HepG2 (cell line): ENCODE measurements at regions not wholly inside any gene's neighbourhood (a gene's known extent, or its start where the extent isn't known, plus 50 kb on each side); places are given as distances from the start of the nearest gene placed in this dataset.

Experiments
- ATAC-seq: fragments of 200-7000 bp; cut with Tn5 transposase; 3 replicates; pipeline ENCODE4 v1.9.1; 2020; ENCODE audit warnings: mild to moderate bottlenecking, moderate library complexity
- BruUV-seq: library from RNA; stranded (reverse); fragments of 400-500 nt; replicated peaks from 2 replicates; lab custom pipeline; 2021; lab: Mats Ljungman, UMichigan
- CTCF ChIA-PET: fragments of 300-600 bp; formaldehyde crosslinking; extraction: SDS; loops from one replicate; lab custom pipeline; 2021; ENCODE audit warnings: low total read pairs, inconsistent platforms, low intra/inter-chr PET ratio; lab: Yijun Ruan, JAX
- POLR2A ChIA-PET: fragments of 350-600 bp; sonication (Branson Sonifier 250); formaldehyde crosslinking; loops from one replicate; lab custom pipeline; 2020; ENCODE audit warnings: antibody characterized with exemption, inconsistent platforms; lab: Yijun Ruan, JAX
- DNase-seq: peaks from one replicate; pipeline ENCODE4 v3.0.0-alpha.2; 2015; ENCODE audit warnings: low spot score
- FAIRE-seq: peaks from 3 replicates; lab custom pipeline; 2011; peaks lifted over from hg19 to GRCh38; lab: Jason Lieb, UNC
- H2AFZ ChIP-seq: one replicate; pipeline ENCODE4 v1.6.1; 2011; ENCODE audit warnings: low read length, inconsistent platforms
- H3K27ac ChIP-seq: fragments of 300-600 bp; 3 replicates; pipeline ENCODE4 v1.8.0; 2011; ENCODE audit warnings: mixed run types, mild to moderate bottlenecking, mixed read lengths, low read length, inconsistent platforms; ENCODE audit not compliant: insufficient read depth; ENCODE audit errors: extremely low read length
- H3K27me3 ChIP-seq, 2 experiments: fragments of 200-600 bp in 1 of 2; 2 replicates in 1 of 2; 3 replicates in 1 of 2; pipeline versions ENCODE4 v1.6.0 to v1.8.0; 2011; ENCODE audit warnings: low read length in 2 of 2, mild to moderate bottlenecking in 2 of 2, moderate library complexity in 2 of 2, inconsistent platforms in 1 of 2; ENCODE audit not compliant: insufficient read depth in 2 of 2, control insufficient read depth in 1 of 2
- H3K36me3 ChIP-seq, 2 experiments: fragments of 200-600 bp in 1 of 2; replicated peaks in 1 of 2; 2 replicates in 1 of 2; 3 replicates in 1 of 2; pipeline versions ENCODE4 v1.5.1 to v1.8.0; 2011; ENCODE audit warnings: low read length in 2 of 2, inconsistent platforms in 1 of 2; ENCODE audit not compliant: insufficient read depth in 2 of 2, control insufficient read depth in 1 of 2
- H3K4me1 ChIP-seq: 2 replicates; pipeline ENCODE4 v1.5.1; 2012; ENCODE audit warnings: low read length, inconsistent platforms; ENCODE audit not compliant: insufficient read depth
- H3K4me2 ChIP-seq: 2 replicates; pipeline ENCODE4 v1.6.0; 2011; ENCODE audit warnings: low read depth, low read length, inconsistent platforms
- H3K4me3 ChIP-seq, 3 experiments: fragments of 200-600 bp in 1 of 3; sonication (generic), shearing (Covaris generic) in 1 of 3; replicated peaks in 1 of 3; 2 replicates each; pipeline ENCODE4 v1.5.1; 2011 to 2016; ENCODE audit warnings: low read length in 3 of 3, inconsistent platforms in 2 of 3, low read depth in 2 of 3, mild to moderate bottlenecking in 2 of 3, control low read depth in 1 of 3, mixed read lengths in 1 of 3; ENCODE audit not compliant: insufficient read depth in 1 of 3
- H3K79me2 ChIP-seq: one replicate; pipeline ENCODE4 v1.6.1; 2011; ENCODE audit warnings: low read length, inconsistent platforms; ENCODE audit not compliant: insufficient read depth
- H3K9ac ChIP-seq: 2 replicates; pipeline ENCODE4 v1.6.0; 2011; ENCODE audit warnings: mild to moderate bottlenecking, low read depth, low read length, inconsistent platforms; ENCODE audit not compliant: insufficient read depth
- H3K9me3 ChIP-seq: 2 replicates; pipeline ENCODE4 v1.5.1; 2012; ENCODE audit warnings: mild to moderate bottlenecking, low read length
- H4K20me1 ChIP-seq: 2 replicates; pipeline ENCODE4 v1.6.0; 2011; ENCODE audit warnings: inconsistent platforms, mild to moderate bottlenecking, low read length, moderate library complexity; ENCODE audit not compliant: insufficient read depth
- KDM4B ChIP-seq: sonication (generic); formaldehyde crosslinking; IDR thresholded peaks from 2 replicates; pipeline ENCODE4 v1.4.0; 2020; ENCODE audit warnings: missing genetic modification reagents
- NCOR1 ChIP-seq: fragments of 200-600 bp; sonication (generic); IDR thresholded peaks from 2 replicates; pipeline ENCODE4 v1.7.0; 2017; ENCODE audit warnings: antibody characterized with exemption, low read length, borderline replicate concordance
- SP5 ChIP-seq: IDR thresholded peaks from 2 replicates; pipeline ENCODE4 v1.6.1; 2016; ENCODE audit warnings: low read depth, borderline replicate concordance
- ZSCAN25 ChIP-seq: sonication (generic); formaldehyde crosslinking; IDR thresholded peaks from 2 replicates; pipeline ENCODE4 v1.8.0; 2022; ENCODE audit warnings: mild to moderate bottlenecking, missing genetic modification reagents
- WGBS: methylation state at CpG from one replicate; pipeline ENCODE4 v1.1.6; 2017; ENCODE audit warnings: low lambda C conversion rate; 5-methylcytosine and 5-hydroxymethylcytosine counted together
- in situ Hi-C: cut with HindIII; loops from 2 replicates; pipeline ENCODE4 v1.10.0; 2017; ENCODE audit warnings: low pct_unique_long_range_greater_than_20kb; ENCODE audit not compliant: extremely low pct_ligation_motif_present
- intact Hi-C: fragments of 100-400 bp; cut with micrococcal nuclease; formaldehyde crosslinking; loops from one replicate; pipeline ENCODE4 v1.10.0; 2022; ENCODE audit not compliant: unreplicated experiment
- TF ChIP-seq, protein P1 (sequence below), 2 experiments: IDR thresholded peaks; 2 replicates each; pipeline ENCODE4 v1.6.1; 2011 to 2012; ENCODE audit warnings: low read length in 2 of 2, borderline replicate concordance in 1 of 2, low read depth in 1 of 2, mild to moderate bottlenecking in 1 of 2, moderate library complexity in 1 of 2
- TF ChIP-seq, protein P2 (sequence below): sonication (generic); formaldehyde crosslinking; IDR thresholded peaks from 2 replicates; pipeline ENCODE4 v1.5.1; 2020; ENCODE audit warnings: missing genetic modification reagents, mild to moderate bottlenecking, borderline replicate concordance
- TF ChIP-seq, protein P3 (sequence below): IDR thresholded peaks from 2 replicates; pipeline ENCODE4 v1.6.1; 2016; ENCODE audit warnings: low read depth, missing genetic modification reagents, missing compliant biosample characterization
- TF ChIP-seq, protein P4 (sequence below): sonication (generic); formaldehyde crosslinking; IDR thresholded peaks from 2 replicates; pipeline ENCODE4 v1.5.0; 2020; ENCODE audit warnings: mild to moderate bottlenecking, missing genetic modification reagents, moderate library complexity

DNA sequence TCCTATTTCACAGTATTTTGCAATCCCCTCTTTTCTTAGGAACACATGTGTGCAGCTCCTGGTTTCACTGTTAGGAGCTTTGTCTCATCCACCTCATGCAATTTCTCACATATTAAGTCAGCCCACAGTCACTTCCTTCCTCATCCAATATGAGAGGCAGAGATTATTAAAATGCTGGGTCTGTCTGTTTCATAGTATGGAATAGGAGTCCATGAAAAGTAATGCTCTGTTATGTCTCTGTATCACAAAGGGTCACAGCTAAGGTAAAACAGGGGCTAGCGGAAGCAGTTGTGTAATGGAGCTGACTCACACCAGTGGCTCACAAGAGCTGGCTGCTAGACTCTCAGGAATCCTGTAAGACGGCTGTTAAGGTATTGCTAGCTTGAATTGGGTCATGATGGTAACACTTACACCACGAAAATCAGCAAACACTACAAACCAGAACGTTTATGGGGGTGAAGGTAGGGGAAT lies 216.5 kb downstream of the EFNB2 start:
- no peaks in the 10 kb centered on the region for H3K36me3 ChIP-seq
- H3K9me3 ChIP-seq, result peaks cover 27% of the 10 kb centered on the region
- BruUV-seq, result no TSS peak
- H3K4me1 ChIP-seq, result no peaks in the 10 kb centered on the region
- H3K27me3 ChIP-seq, result no peaks in the 10 kb centered on the region
- no peak for FAIRE-seq
- H3K4me3 ChIP-seq, result no peak overlapping the region
- ChIA-PET CTCF (no interaction called here), POLR2A (no interaction called here)
- intact Hi-C loops (no loop called here), in situ Hi-C loops (no loop called here)
- H3K27ac ChIP-seq, result no peak overlapping the region
- ATAC-seq, result no peak
- 18% methylated on average over 4 of the region's 4 CpGs for WGBS
- TF ChIP-seq KDM4B (CRISPR knock-in tag), result no peak
- TF ChIP-seq ZSCAN25 (CRISPR knock-in tag), result no peak
- TF ChIP-seq, protein P1, sequence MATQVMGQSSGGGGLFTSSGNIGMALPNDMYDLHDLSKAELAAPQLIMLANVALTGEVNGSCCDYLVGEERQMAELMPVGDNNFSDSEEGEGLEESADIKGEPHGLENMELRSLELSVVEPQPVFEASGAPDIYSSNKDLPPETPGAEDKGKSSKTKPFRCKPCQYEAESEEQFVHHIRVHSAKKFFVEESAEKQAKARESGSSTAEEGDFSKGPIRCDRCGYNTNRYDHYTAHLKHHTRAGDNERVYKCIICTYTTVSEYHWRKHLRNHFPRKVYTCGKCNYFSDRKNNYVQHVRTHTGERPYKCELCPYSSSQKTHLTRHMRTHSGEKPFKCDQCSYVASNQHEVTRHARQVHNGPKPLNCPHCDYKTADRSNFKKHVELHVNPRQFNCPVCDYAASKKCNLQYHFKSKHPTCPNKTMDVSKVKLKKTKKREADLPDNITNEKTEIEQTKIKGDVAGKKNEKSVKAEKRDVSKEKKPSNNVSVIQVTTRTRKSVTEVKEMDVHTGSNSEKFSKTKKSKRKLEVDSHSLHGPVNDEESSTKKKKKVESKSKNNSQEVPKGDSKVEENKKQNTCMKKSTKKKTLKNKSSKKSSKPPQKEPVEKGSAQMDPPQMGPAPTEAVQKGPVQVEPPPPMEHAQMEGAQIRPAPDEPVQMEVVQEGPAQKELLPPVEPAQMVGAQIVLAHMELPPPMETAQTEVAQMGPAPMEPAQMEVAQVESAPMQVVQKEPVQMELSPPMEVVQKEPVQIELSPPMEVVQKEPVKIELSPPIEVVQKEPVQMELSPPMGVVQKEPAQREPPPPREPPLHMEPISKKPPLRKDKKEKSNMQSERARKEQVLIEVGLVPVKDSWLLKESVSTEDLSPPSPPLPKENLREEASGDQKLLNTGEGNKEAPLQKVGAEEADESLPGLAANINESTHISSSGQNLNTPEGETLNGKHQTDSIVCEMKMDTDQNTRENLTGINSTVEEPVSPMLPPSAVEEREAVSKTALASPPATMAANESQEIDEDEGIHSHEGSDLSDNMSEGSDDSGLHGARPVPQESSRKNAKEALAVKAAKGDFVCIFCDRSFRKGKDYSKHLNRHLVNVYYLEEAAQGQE (IDR thresholded peaks at IDR 0.05; ENCODE audit: borderline replicate concordance in 1 of 2, low read depth in 1 of 2, low read length in 2 of 2), result no peak
- no peak for TF ChIP-seq SP5 (CRISPR knock-in tag)
- TF ChIP-seq, protein P2, sequence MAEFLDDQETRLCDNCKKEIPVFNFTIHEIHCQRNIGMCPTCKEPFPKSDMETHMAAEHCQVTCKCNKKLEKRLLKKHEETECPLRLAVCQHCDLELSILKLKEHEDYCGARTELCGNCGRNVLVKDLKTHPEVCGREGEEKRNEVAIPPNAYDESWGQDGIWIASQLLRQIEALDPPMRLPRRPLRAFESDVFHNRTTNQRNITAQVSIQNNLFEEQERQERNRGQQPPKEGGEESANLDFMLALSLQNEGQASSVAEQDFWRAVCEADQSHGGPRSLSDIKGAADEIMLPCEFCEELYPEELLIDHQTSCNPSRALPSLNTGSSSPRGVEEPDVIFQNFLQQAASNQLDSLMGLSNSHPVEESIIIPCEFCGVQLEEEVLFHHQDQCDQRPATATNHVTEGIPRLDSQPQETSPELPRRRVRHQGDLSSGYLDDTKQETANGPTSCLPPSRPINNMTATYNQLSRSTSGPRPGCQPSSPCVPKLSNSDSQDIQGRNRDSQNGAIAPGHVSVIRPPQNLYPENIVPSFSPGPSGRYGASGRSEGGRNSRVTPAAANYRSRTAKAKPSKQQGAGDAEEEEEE (CRISPR knock-in tag), result no peak
- TF ChIP-seq, protein P3, sequence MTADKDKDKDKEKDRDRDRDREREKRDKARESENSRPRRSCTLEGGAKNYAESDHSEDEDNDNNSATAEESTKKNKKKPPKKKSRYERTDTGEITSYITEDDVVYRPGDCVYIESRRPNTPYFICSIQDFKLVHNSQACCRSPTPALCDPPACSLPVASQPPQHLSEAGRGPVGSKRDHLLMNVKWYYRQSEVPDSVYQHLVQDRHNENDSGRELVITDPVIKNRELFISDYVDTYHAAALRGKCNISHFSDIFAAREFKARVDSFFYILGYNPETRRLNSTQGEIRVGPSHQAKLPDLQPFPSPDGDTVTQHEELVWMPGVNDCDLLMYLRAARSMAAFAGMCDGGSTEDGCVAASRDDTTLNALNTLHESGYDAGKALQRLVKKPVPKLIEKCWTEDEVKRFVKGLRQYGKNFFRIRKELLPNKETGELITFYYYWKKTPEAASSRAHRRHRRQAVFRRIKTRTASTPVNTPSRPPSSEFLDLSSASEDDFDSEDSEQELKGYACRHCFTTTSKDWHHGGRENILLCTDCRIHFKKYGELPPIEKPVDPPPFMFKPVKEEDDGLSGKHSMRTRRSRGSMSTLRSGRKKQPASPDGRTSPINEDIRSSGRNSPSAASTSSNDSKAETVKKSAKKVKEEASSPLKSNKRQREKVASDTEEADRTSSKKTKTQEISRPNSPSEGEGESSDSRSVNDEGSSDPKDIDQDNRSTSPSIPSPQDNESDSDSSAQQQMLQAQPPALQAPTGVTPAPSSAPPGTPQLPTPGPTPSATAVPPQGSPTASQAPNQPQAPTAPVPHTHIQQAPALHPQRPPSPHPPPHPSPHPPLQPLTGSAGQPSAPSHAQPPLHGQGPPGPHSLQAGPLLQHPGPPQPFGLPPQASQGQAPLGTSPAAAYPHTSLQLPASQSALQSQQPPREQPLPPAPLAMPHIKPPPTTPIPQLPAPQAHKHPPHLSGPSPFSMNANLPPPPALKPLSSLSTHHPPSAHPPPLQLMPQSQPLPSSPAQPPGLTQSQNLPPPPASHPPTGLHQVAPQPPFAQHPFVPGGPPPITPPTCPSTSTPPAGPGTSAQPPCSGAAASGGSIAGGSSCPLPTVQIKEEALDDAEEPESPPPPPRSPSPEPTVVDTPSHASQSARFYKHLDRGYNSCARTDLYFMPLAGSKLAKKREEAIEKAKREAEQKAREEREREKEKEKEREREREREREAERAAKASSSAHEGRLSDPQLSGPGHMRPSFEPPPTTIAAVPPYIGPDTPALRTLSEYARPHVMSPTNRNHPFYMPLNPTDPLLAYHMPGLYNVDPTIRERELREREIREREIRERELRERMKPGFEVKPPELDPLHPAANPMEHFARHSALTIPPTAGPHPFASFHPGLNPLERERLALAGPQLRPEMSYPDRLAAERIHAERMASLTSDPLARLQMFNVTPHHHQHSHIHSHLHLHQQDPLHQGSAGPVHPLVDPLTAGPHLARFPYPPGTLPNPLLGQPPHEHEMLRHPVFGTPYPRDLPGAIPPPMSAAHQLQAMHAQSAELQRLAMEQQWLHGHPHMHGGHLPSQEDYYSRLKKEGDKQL, result no peak
- TF ChIP-seq, protein P4, sequence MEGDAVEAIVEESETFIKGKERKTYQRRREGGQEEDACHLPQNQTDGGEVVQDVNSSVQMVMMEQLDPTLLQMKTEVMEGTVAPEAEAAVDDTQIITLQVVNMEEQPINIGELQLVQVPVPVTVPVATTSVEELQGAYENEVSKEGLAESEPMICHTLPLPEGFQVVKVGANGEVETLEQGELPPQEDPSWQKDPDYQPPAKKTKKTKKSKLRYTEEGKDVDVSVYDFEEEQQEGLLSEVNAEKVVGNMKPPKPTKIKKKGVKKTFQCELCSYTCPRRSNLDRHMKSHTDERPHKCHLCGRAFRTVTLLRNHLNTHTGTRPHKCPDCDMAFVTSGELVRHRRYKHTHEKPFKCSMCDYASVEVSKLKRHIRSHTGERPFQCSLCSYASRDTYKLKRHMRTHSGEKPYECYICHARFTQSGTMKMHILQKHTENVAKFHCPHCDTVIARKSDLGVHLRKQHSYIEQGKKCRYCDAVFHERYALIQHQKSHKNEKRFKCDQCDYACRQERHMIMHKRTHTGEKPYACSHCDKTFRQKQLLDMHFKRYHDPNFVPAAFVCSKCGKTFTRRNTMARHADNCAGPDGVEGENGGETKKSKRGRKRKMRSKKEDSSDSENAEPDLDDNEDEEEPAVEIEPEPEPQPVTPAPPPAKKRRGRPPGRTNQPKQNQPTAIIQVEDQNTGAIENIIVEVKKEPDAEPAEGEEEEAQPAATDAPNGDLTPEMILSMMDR (CRISPR knock-in tag), result no peak
- no peak for TF ChIP-seq NCOR1
- H2AFZ ChIP-seq, result no peak overlapping the region
- DNase-seq, result no peak
- H4K20me1 ChIP-seq, result no peaks in the 10 kb centered on the region
- H3K79me2 ChIP-seq, result no peaks in the 10 kb centered on the region
- no peak overlapping the region for H3K9ac ChIP-seq
- no peak overlapping the region for H3K4me2 ChIP-seq
